BLaER1 (cell line): ENCODE measurements at regions not wholly inside any gene's neighbourhood (a gene's known extent, or its start where the extent isn't known, plus 50 kb on each side); places are given as distances from the start of the nearest gene placed in this dataset.

ENCODE experiments used
- H3K27ac ChIP-seq: shearing (Covaris generic); formaldehyde crosslinking; 2 replicates; pipeline ENCODE4 v1.8.1; 2022
- H3K27me3 ChIP-seq: shearing (Covaris generic); formaldehyde crosslinking; 2 replicates; pipeline ENCODE4 v1.8.1; 2022
- H3K36me3 ChIP-seq: shearing (Covaris generic); formaldehyde crosslinking; 2 replicates; pipeline ENCODE4 v1.8.1; 2022
- H3K4me1 ChIP-seq: shearing (Covaris generic); formaldehyde crosslinking; 2 replicates; pipeline ENCODE4 v1.8.1; 2022
- H3K4me2 ChIP-seq: shearing (Covaris generic); formaldehyde crosslinking; 2 replicates; pipeline ENCODE4 v1.8.1; 2022
- H3K4me3 ChIP-seq: shearing (Covaris generic); formaldehyde crosslinking; 2 replicates; pipeline ENCODE4 v1.8.1; 2022
- H3K9ac ChIP-seq: shearing (Covaris generic); formaldehyde crosslinking; 2 replicates; pipeline ENCODE4 v1.8.1; 2022
- H3K9me3 ChIP-seq: shearing (Covaris generic); formaldehyde crosslinking; 2 replicates; pipeline ENCODE4 v1.8.1; 2022
- H4K20me1 ChIP-seq: shearing (Covaris generic); formaldehyde crosslinking; 2 replicates; pipeline ENCODE4 v1.8.1; 2022
- Cebpa-rat ChIP-seq: shearing (Covaris generic); IDR thresholded peaks from 2 replicates; pipeline ENCODE4 v1.8.1; 2022

- Histone ChIP-seq H3K9ac (no peak overlapping the region), H3K27me3 (no peaks in the 10 kb centered on the region), H4K20me1 (no peaks in the 10 kb centered on the region), H3K36me3 (no peaks in the 10 kb centered on the region), H3K9me3 (no peaks in the 10 kb centered on the region), H3K4me1 (no peaks in the 10 kb centered on the region), H3K4me2 (no peak overlapping the region), H3K27ac (no peak overlapping the region), H3K4me3 (no peak overlapping the region)
- no peak for TF ChIP-seq Cebpa-rat
Observed at GRCh38 chr2:183248866-183249567, 124.8 kb downstream of the NUP35 start.

- Histone ChIP-seq H3K9me3 (no peaks in the 10 kb centered on the region), H3K4me1 (no peaks in the 10 kb centered on the region), H3K36me3 (no peaks in the 10 kb centered on the region), H4K20me1 (no peaks in the 10 kb centered on the region), H3K27ac (no peak overlapping the region), H3K4me2 (no peak overlapping the region), H3K9ac (no peak overlapping the region), H3K27me3 (no peaks in the 10 kb centered on the region), H3K4me3 (no peak overlapping the region)
- no peak for TF ChIP-seq Cebpa-rat
Observed at GRCh38 chr2:183250061-183250460, 125.8 kb downstream of the NUP35 start.

GRCh38 chr2:183250472-183250871 is 126.2 kb downstream of the NUP35 start:
- Histone ChIP-seq H3K9ac (no peak overlapping the region), H3K4me2 (no peak overlapping the region), H3K9me3 (no peaks in the 10 kb centered on the region), H3K27me3 (no peaks in the 10 kb centered on the region), H3K27ac (no peak overlapping the region), H3K4me3 (no peak overlapping the region), H3K4me1 (no peaks in the 10 kb centered on the region), H4K20me1 (no peaks in the 10 kb centered on the region), H3K36me3 (no peaks in the 10 kb centered on the region)
- no peak for TF ChIP-seq Cebpa-rat

GRCh38 chr2:183253441-183254130 is 129.3 kb downstream of the NUP35 start:
- Histone ChIP-seq H3K27me3 (no peaks in the 10 kb centered on the region), H3K9me3 (no peaks in the 10 kb centered on the region), H3K36me3 (no peaks in the 10 kb centered on the region), H3K27ac (no peak overlapping the region), H3K4me1 (no peaks in the 10 kb centered on the region), H3K9ac (no peak overlapping the region), H4K20me1 (no peaks in the 10 kb centered on the region), H3K4me3 (no peak overlapping the region), H3K4me2 (no peak overlapping the region)
- TF ChIP-seq Cebpa-rat, result no peak

GRCh38 chr2:183255411-183255810 is 131.2 kb downstream of the NUP35 start:
- Histone ChIP-seq H3K27ac (no peak overlapping the region), H3K4me3 (no peak overlapping the region)

GRCh38 chr2:183259921-183260320 is 135.7 kb downstream of the NUP35 start:
- Histone ChIP-seq H3K9me3 (no peaks in the 10 kb centered on the region), H4K20me1 (no peaks in the 10 kb centered on the region), H3K36me3 (no peaks in the 10 kb centered on the region), H3K27ac (no peak overlapping the region), H3K4me3 (no peak overlapping the region), H3K27me3 (no peaks in the 10 kb centered on the region), H3K4me1 (no peaks in the 10 kb centered on the region), H3K9ac (no peak overlapping the region), H3K4me2 (no peak overlapping the region)
- no peak for TF ChIP-seq Cebpa-rat

More at GRCh38 chr2:183255411-183255810, 131.2 kb downstream of the NUP35 start:
- H3K4me1 ChIP-seq, result no peaks in the 10 kb centered on the region
- H3K4me2 ChIP-seq, result no peak overlapping the region
- H3K36me3 ChIP-seq, result no peaks in the 10 kb centered on the region
- no peaks in the 10 kb centered on the region for H3K9me3 ChIP-seq
- no peaks in the 10 kb centered on the region for H3K27me3 ChIP-seq
- TF ChIP-seq Cebpa-rat, result no peak
- H3K9ac ChIP-seq, result no peak overlapping the region
- H4K20me1 ChIP-seq, result no peaks in the 10 kb centered on the region

GRCh38 chr2:183260527-183260926 is 136.3 kb downstream of the NUP35 start:
- Histone ChIP-seq H3K9ac (no peak overlapping the region), H4K20me1 (no peaks in the 10 kb centered on the region), H3K36me3 (no peaks in the 10 kb centered on the region), H3K4me2 (no peak overlapping the region), H3K27ac (no peak overlapping the region), H3K4me1 (no peaks in the 10 kb centered on the region), H3K27me3 (no peaks in the 10 kb centered on the region), H3K4me3 (no peak overlapping the region), H3K9me3 (no peaks in the 10 kb centered on the region)
- TF ChIP-seq Cebpa-rat, result no peak

- no peak overlapping the region for H3K4me2 ChIP-seq
- H3K27ac ChIP-seq, result no peak overlapping the region
- H3K4me3 ChIP-seq, result no peak overlapping the region
- no peaks in the 10 kb centered on the region for H4K20me1 ChIP-seq
- no peak overlapping the region for H3K9ac ChIP-seq
- H3K4me1 ChIP-seq, result no peaks in the 10 kb centered on the region
- peaks cover 4% of the 10 kb centered on the region; the same call in 1 of the 2 replicates for H3K9me3 ChIP-seq
- no peaks in the 10 kb centered on the region for H3K27me3 ChIP-seq
- no peak for TF ChIP-seq Cebpa-rat
- no peaks in the 10 kb centered on the region for H3K36me3 ChIP-seq
Observed at GRCh38 chr2:183264890-183265535, 140.8 kb downstream of the NUP35 start.

- Histone ChIP-seq H3K4me1 (no peaks in the 10 kb centered on the region), H3K4me3 (no peak overlapping the region), H4K20me1 (no peaks in the 10 kb centered on the region), H3K9me3 (peaks cover 4% of the 10 kb centered on the region; the same call in 1 of the 2 replicates), H3K4me2 (no peak overlapping the region), H3K27me3 (no peaks in the 10 kb centered on the region), H3K9ac (no peak overlapping the region), H3K36me3 (no peaks in the 10 kb centered on the region), H3K27ac (no peak overlapping the region)
- TF ChIP-seq Cebpa-rat, result no peak
Observed at GRCh38 chr2:183267148-183267827, 143.0 kb downstream of the NUP35 start.

GRCh38 chr2:183269956-183270355 is 145.7 kb downstream of the NUP35 start:
- H3K4me2 ChIP-seq, result no peak overlapping the region
- no peak overlapping the region for H3K4me3 ChIP-seq
- TF ChIP-seq Cebpa-rat, result no peak
- no peaks in the 10 kb centered on the region for H3K27me3 ChIP-seq
- H3K27ac ChIP-seq, result no peak overlapping the region
- no peaks in the 10 kb centered on the region for H3K4me1 ChIP-seq
- no peak overlapping the region for H3K9ac ChIP-seq
- no peaks in the 10 kb centered on the region for H4K20me1 ChIP-seq
- H3K36me3 ChIP-seq, result no peaks in the 10 kb centered on the region
- peaks cover 4% of the 10 kb centered on the region; the same call in 1 of the 2 replicates for H3K9me3 ChIP-seq
